Osteocyte (in vitro differentiated cells): ENCODE measurements at regions not wholly inside any gene's neighbourhood (a gene's known extent, or its start where the extent isn't known, plus 50 kb on each side); places are given as distances from the start of the nearest gene placed in this dataset.

Source experiments
- DNase-seq: peaks from one replicate; pipeline ENCODE4 v3.0.0; 2021; ENCODE audit warnings: mixed read lengths; ENCODE audit not compliant: unreplicated experiment; ENCODE audit errors: extremely low spot score
- H3K27ac Mint-ChIP-seq: one replicate; pipeline ENCODE4 v1.8.0; 2021; ENCODE audit warnings: mild to moderate bottlenecking, mixed read lengths; ENCODE audit not compliant: unreplicated experiment
- H3K27me3 Mint-ChIP-seq: one replicate; pipeline ENCODE4 v1.8.0; 2021; ENCODE audit warnings: mixed read lengths; ENCODE audit not compliant: unreplicated experiment
- H3K36me3 Mint-ChIP-seq: one replicate; pipeline ENCODE4 v1.8.0; 2021; ENCODE audit warnings: mixed read lengths; ENCODE audit not compliant: unreplicated experiment
- H3K4me1 Mint-ChIP-seq: one replicate; pipeline ENCODE4 v1.8.0; 2021; ENCODE audit warnings: mixed read lengths; ENCODE audit not compliant: unreplicated experiment
- H3K4me3 Mint-ChIP-seq: one replicate; pipeline ENCODE4 v1.8.0; 2021; ENCODE audit warnings: mild to moderate bottlenecking, moderate library complexity, mixed read lengths; ENCODE audit not compliant: unreplicated experiment
- H3K9me3 Mint-ChIP-seq: one replicate; pipeline ENCODE4 v1.8.0; 2021; ENCODE audit warnings: mixed read lengths; ENCODE audit not compliant: unreplicated experiment
- CTCF ChIP-seq: fragments of 200-600 bp; sonication (generic); IDR thresholded peaks from 2 replicates; pipeline ENCODE4 v1.5.0; 2021; ENCODE audit warnings: antibody characterized with exemption, mild to moderate bottlenecking, moderate library complexity

GRCh38 chr2:33791625-33792024 lies 192.5 kb upstream of the FAM98A start:
- DNase-seq: no peak
- Mint-ChIP-seq H3K4me1 (no peaks in the 10 kb centered on the region), H3K27ac (no peak overlapping the region), H3K36me3 (no peaks in the 10 kb centered on the region), H3K4me3 (no peak overlapping the region), H3K9me3 (no peaks in the 10 kb centered on the region), H3K27me3 (peaks cover 3% of the 10 kb centered on the region)
- TF ChIP-seq CTCF: no peak

- TF ChIP-seq CTCF: no peak
- no peak for DNase-seq
These were observed 188.9 kb upstream of the FAM98A start for GRCh38 chr2:33788044-33788443.

GRCh38 chr2:33786881-33787280 lies 187.8 kb upstream of the FAM98A start:
- no peaks in the 10 kb centered on the region for H3K36me3 Mint-ChIP-seq
- H3K4me3 Mint-ChIP-seq: no peak overlapping the region
- peaks cover 3% of the 10 kb centered on the region for H3K27me3 Mint-ChIP-seq
- DNase-seq: no peak
- H3K9me3 Mint-ChIP-seq: peaks cover 3% of the 10 kb centered on the region
- H3K27ac Mint-ChIP-seq: no peak overlapping the region
- TF ChIP-seq CTCF: no peak
- no peaks in the 10 kb centered on the region for H3K4me1 Mint-ChIP-seq

More at GRCh38 chr2:33788044-33788443, 188.9 kb upstream of the FAM98A start:
- Mint-ChIP-seq H3K9me3 (peaks cover 3% of the 10 kb centered on the region), H3K27ac (no peak overlapping the region), H3K4me1 (no peaks in the 10 kb centered on the region), H3K4me3 (no peak overlapping the region), H3K27me3 (peaks cover 3% of the 10 kb centered on the region), H3K36me3 (no peaks in the 10 kb centered on the region)

GRCh38 chr2:33785201-33786106 lies 186.4 kb upstream of the FAM98A start:
- H3K27ac Mint-ChIP-seq: no peak overlapping the region

More at GRCh38 chr2:33785201-33786106, 186.4 kb upstream of the FAM98A start:
- H3K4me3 Mint-ChIP-seq: no peak overlapping the region
- no peaks in the 10 kb centered on the region for H3K27me3 Mint-ChIP-seq
- no peaks in the 10 kb centered on the region for H3K36me3 Mint-ChIP-seq
- no peaks in the 10 kb centered on the region for H3K4me1 Mint-ChIP-seq
- peaks cover 3% of the 10 kb centered on the region for H3K9me3 Mint-ChIP-seq
- no peak for DNase-seq
- no peak for TF ChIP-seq CTCF
